Adrenal gland (tissue), 9 donors: ENCODE measurements at regions not wholly inside any gene's neighbourhood (a gene's known extent, or its start where the extent isn't known, plus 50 kb on each side); places are given as distances from the start of the nearest gene placed in this dataset.

Source experiments
- DNase-seq, 7 donors: peaks; one replicate each; pipeline ENCODE4 v3.0.0-alpha.2; 2019 to 2020
- H3K27ac ChIP-seq, 5 donors: fragments of 200-600 bp; sonication (generic) in 4 of 5; 1 replicate in 3 of 5; 2 replicates in 2 of 5; pipeline versions ENCODE4 v1.5.1 to v1.8.0; 2016 to 2020; ENCODE audit warnings: mild to moderate bottlenecking in 1 of 5
- H3K27me3 ChIP-seq: fragments of 200-600 bp; 2 replicates; pipeline ENCODE4 v1.8.0; 2021
- H3K36me3 ChIP-seq, 2 donors: fragments of 200-600 bp; replicated peaks in 1 of 2; 1 replicate in 1 of 2; 2 replicates in 1 of 2; pipeline versions ENCODE4 v1.5.1 to v1.8.0; 2018 to 2022
- H3K4me1 ChIP-seq, 2 donors: fragments of 200-600 bp; replicated peaks in 1 of 2; 1 replicate in 1 of 2; 2 replicates in 1 of 2; pipeline versions ENCODE4 v1.5.1 to v1.8.0; 2018 to 2021
- H3K4me3 ChIP-seq, 4 donors: fragments of 200-600 bp; sonication (generic) in 3 of 4; one replicate each; pipeline ENCODE4 v1.5.1; 2016 to 2018
- H3K9me3 ChIP-seq, 3 donors: fragments of 200-600 bp; sonication (generic) in 1 of 3; replicated peaks in 1 of 3; 1 replicate in 2 of 3; 2 replicates in 1 of 3; pipeline versions ENCODE4 v1.5.1 to v1.8.0; 2016 to 2021
- POLR2A ChIP-seq, 2 donors: fragments of 450-650 bp; IDR thresholded peaks; one replicate each; pipeline ENCODE4 v1.6.1; 2017; ENCODE audit warnings: antibody characterized with exemption in 2 of 2, mild to moderate bottlenecking in 2 of 2, moderate library complexity in 1 of 2
- WGBS, 4 donors: extraction: QIAGEN DNeasy Blood & Tissue Kit in 2 of 4; methylation state at CpG; one replicate each; pipeline versions ENCODE4 v1.1.5 to v1.1.7; 2013 to 2017; 5-methylcytosine and 5-hydroxymethylcytosine counted together
- intact Hi-C, 2 donors: fragments of 100-400 bp; cut with DNase I; formaldehyde crosslinking; loops; one replicate each; pipeline versions ENCODE4 v1.14.1 to v1.15.0; 2022 to 2023
- TF ChIP-seq, protein P1 (sequence below), 6 experiments: fragments of 450-650 bp in 4 of 6; fragments of 200-600 bp in 2 of 6; sonication (generic) in 1 of 6; IDR thresholded peaks; 1 replicate in 5 of 6; 2 replicates in 1 of 6; pipeline versions ENCODE4 v1.5.1 to v1.8.0; 2016 to 2021; ENCODE audit warnings: antibody characterized with exemption in 6 of 6, mild to moderate bottlenecking in 2 of 6, moderate library complexity in 1 of 6
- donor health status: healthy with polysubstance abuse.
- donor health status: Bipolar disorder and iron deficiency.
- donor health status: DM: yes; HTN: yes; CAD: no.
- donor health status: DM: no; HTN: no; CAD: no.
- donor health status: DM: no; HTN: no; CAD: no.

DNA sequence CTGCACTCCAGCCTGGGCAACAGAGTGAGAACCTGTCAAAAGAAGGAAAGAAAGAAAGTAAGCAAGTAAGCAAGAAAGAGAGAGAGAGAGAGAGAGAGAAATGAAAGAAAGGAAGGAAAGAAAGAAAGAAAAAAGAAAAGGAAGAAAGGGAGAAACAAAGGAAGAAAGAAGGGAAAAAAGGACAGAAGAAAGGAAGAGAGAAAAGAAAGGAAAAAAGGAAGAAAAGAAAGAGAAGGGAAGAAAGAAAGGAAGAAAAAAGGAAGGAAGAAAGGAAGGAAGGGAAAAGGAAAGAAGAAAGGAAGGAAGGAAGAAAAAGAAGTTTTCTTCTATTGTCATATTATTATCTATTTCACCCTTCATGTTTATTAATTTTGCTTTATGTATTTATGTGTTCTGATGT is 251.1 kb upstream of the CD180 start:
- Histone ChIP-seq H3K4me3 (no peak overlapping the region), H3K4me1 (no peaks in the 10 kb centered on the region), H3K9me3 (peaks cover 0 to 9% (median 0%) of the 10 kb centered on the region in 3 donors), H3K27me3 (no peaks in the 10 kb centered on the region), H3K36me3 (no peaks in the 10 kb centered on the region), H3K27ac (no peak overlapping the region)
- DNase-seq, result no peak
- TF ChIP-seq, protein P1, sequence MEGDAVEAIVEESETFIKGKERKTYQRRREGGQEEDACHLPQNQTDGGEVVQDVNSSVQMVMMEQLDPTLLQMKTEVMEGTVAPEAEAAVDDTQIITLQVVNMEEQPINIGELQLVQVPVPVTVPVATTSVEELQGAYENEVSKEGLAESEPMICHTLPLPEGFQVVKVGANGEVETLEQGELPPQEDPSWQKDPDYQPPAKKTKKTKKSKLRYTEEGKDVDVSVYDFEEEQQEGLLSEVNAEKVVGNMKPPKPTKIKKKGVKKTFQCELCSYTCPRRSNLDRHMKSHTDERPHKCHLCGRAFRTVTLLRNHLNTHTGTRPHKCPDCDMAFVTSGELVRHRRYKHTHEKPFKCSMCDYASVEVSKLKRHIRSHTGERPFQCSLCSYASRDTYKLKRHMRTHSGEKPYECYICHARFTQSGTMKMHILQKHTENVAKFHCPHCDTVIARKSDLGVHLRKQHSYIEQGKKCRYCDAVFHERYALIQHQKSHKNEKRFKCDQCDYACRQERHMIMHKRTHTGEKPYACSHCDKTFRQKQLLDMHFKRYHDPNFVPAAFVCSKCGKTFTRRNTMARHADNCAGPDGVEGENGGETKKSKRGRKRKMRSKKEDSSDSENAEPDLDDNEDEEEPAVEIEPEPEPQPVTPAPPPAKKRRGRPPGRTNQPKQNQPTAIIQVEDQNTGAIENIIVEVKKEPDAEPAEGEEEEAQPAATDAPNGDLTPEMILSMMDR (IDR thresholded peaks at IDR 0.05), result no peak
- no peak for TF ChIP-seq POLR2A (IDR thresholded peaks at IDR 0.05)
- intact Hi-C loops, result no loop called here

DNA sequence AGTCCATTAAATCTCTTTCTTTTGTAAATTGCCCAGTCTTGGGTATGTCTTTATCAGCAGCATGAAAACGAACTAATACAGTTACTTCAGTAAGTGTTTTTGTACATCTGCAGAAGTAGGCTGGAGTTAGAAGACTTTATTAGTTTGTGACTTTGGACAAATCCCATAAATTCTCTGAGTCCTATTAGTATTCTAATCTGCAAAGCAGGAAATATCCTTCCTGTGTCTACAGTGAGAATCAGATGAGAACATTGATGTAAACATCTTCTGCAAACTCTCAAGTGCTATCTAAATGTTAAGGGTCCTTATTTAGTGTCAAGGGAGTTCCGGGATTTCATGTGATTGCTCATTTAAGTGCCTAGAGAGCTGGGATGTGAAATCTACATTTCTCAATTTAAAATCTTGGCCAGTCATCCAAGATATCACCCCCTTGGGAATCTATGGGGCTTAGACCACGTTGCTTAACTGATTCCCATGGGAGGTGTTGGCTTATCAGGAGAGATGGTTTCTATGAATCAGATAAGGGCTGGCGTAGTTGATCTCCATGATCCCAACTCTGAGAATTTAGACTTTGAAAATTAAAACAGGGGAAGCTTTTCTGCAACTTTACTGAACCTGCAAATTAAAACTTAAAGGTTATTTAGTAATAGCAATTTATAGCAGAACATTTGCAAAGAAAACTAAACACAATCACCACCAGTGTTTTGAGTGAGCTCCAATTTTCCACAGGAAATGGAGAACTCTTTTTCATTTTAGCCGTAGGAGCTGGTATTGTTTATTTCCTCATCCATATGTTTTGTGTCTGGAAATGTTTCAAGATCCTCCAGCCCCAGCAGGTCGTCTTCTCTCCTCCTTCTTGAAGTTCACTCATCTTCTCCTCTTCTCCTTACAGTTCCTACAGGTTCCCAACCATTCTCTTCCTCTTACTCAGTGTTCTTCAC is 241.6 kb upstream of the CD180 start:
- WGBS, 4 donors, result 47 to 58% (median 54%) methylated on average over 6 of the region's 6 CpGs
- intact Hi-C loops, result no loop called here

DNA sequence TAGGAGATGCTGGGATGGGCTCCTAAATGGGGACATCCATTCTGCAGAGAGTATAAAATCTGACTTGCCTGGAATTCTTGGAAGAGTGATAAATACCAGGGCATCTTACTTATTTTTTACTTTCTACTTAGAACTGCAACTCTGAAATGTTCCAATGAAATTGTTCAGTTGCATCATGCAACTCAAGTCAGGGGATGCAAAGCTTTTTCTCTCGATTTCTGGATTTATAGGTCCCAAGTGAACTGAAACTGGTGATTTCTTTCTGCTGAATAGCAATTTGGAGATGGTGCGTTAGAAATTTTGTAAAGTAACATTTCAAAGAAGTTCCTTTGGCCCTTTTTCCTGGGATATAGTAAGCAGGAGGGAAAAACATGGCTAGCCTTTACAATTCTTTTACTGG is 238.4 kb upstream of the CD180 start:
- no peak for TF ChIP-seq POLR2A (IDR thresholded peaks at IDR 0.05)
- TF ChIP-seq, protein P1 (IDR thresholded peaks at IDR 0.05), result no peak
- no peak for DNase-seq
- intact Hi-C loops, result no loop called here
- H3K9me3 ChIP-seq, result no peaks in the 10 kb centered on the region
- no peaks in the 10 kb centered on the region for H3K36me3 ChIP-seq
- no peak overlapping the region for H3K4me3 ChIP-seq
- H3K4me1 ChIP-seq, result peaks cover 0 to 5% of the 10 kb centered on the region in 2 donors
- 61 to 81% (median 66%) methylated on average over 2 of the region's 2 CpGs for WGBS, 4 donors
- H3K27ac ChIP-seq, result no peak overlapping the region
- no peaks in the 10 kb centered on the region for H3K27me3 ChIP-seq

More for the DNA sequence above, 241.6 kb upstream of the CD180 start:
- H3K27ac ChIP-seq, result no peak overlapping the region
- H3K36me3 ChIP-seq, result no peaks in the 10 kb centered on the region
- H3K9me3 ChIP-seq, result no peaks in the 10 kb centered on the region
- H3K4me1 ChIP-seq, result no peaks in the 10 kb centered on the region
- no peak for TF ChIP-seq POLR2A (IDR thresholded peaks at IDR 0.05)
- TF ChIP-seq, protein P1 (IDR thresholded peaks at IDR 0.05), result no peak
- DNase-seq, result no peak
- H3K4me3 ChIP-seq, result no peak overlapping the region
- H3K27me3 ChIP-seq, result no peaks in the 10 kb centered on the region

DNA sequence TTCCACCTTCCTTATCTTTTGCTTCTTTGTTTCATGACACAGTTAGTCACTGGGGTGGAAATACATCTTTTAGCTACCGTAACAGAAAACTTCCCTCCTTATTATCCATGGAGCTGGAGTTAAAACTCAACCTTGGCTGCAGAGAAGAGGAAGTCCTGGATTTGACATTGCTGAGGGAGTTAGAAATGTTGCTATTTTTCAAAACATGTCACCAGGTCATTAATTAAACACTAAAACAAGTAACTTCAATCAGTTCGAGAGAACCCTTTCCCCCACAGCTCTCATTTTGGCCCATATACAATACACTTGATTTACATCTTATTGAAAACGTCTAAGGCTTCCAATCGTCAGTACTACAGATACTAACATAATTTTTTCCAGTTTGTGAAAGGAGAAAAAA is 237.9 kb upstream of the CD180 start:
- intact Hi-C loops, result no loop called here
- no peaks in the 10 kb centered on the region for H3K9me3 ChIP-seq
- H3K36me3 ChIP-seq, result no peaks in the 10 kb centered on the region
- DNase-seq, result no peak
- no peak overlapping the region for H3K4me3 ChIP-seq
- TF ChIP-seq, protein P1 (IDR thresholded peaks at IDR 0.05), result no peak
- no peak for TF ChIP-seq POLR2A (IDR thresholded peaks at IDR 0.05)
- peaks cover 0 to 5% of the 10 kb centered on the region in 2 donors for H3K4me1 ChIP-seq
- 21 to 37% (median 31%) methylated on average over 4 of the region's 4 CpGs for WGBS, 4 donors
- H3K27ac ChIP-seq, result no peak overlapping the region
- no peaks in the 10 kb centered on the region for H3K27me3 ChIP-seq
